ENCODE measurements at regions not wholly inside any gene's neighbourhood (a gene's known extent, or its start where the extent isn't known, plus 50 kb on each side); places are given as distances from the start of the nearest gene placed in this dataset.

DNA sequence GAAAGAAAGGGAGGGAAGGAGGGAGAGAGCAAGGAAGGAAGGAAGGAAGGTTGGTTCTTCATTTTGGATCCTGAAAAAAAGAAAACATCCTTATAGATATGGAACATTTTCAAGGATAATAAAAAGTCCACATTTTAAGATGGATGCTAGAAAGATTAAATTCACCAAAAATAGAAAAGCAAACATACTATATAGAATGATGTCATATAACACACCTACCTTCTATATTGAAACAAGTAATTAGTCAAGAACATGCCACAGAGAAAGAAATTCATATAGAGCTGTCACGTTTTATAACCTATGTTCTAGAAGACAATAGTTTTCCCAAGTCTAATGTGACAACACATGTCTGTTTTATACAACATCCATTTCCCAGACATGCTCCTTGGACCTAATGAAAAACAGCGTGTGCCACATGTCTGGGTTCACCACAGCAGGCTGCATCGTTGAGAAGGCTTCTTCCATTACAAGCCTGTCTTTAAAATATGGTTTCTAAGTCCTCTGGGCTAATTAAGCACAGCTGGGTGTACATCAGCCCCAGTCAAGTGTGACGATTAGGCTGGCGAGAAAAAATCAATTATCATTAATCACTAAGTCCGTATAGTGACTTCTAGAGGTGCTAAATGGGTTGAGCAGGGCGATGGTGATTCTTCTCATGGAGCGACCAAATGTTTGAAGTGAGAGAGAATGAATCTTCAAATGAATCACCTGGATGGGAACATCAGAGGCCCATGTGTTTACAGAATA, 301.8 kb downstream of the TLE1 start:
- no peak for DNase-seq

DNA sequence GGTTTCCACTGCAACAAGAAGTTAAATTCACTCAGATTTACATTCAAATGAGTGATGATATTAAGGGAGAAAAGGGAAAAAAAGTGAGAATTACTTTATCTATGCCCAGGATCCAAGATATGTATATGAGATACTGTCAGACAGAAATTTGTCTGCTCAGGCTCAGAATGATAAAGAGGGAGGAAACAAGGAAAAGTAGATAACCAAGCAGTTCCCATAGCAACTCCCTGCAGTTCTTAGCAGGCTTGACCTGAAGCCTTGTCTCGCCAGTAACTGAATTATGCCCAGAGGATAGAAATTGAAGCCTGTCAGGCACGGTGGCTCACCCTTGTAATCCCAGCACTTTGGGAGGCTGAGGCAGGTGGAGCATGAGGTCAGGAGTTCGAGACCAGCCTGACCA, 304.4 kb downstream of the TLE1 start:
- DNase-seq: no peak

DNA sequence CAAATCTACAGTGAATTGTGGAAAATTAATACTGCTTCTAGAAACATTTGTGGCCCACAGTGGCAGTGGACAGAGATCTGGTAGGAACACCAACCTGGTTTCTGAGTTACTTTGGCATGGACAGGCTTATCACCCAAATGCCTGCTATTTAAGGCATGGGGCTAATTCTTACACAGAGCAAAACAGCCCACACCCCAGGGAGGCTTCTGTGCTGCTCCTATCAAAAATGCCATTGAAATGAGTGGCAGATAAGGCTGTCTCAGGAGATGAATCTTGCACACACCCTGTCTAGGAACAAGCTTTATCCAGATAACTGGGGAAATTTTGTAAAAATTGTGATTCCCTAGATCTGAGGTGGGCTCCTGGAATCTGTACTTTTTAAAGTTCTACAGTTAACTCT, 307.1 kb downstream of the TLE1 start:
- DNase-seq: no peak

DNA sequence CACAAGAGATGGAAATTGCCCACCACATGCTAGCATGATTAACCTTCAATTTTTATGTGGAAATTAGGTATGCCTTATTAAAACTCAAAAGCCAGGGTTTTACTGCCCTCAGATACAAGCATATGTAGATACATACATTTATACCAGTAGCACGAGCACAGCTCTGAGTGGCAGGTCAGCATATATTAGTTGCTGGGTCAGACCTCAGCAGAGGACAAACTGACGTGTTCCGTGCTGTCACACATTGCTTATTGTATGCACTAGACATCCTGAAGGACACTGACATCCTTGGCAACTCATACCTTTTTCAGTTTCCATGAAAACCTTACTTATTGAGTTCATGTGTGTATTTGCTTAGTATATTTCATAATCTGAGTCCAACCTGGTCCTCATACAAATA, 307.7 kb downstream of the TLE1 start:
- no peak for DNase-seq

DNA sequence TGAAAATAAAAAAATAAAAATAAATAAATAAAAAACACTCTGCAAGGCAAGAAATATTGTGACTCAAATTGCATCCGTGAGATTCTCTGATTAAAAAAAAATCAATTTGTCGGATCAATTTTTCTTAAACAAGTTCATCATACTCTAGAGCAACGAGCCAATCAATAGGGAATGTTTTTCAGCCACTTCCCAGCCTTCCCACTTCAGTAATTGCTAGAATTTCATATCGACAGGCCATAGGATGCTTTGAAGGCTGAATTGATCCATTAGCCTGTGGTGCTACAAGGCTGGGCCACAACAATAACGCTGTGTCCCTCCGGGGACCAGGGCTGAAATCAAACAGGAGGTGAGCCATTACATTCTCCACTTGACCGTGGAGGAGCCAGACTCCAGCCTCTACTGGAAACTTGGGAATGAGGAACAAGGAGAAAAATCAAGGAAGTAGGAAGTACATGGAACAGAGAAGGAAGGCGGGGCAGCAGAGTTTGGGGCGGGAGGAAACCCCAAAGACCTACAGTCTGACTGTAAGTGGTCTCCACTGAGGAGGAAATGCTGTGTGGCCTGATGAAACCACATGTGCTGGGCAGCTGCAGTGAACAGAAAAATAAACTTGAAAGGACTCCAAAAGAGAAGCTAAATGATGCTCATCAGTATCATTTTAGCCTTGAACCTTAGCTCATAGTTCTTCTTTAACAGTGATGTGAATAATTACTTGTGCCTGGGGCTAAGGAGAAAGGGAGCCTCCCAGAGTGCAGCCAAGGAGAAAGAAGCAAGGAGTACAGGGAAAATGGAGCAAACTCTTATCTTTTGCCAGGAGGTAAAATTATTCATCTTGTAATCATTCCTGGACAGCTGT, 308.6 kb downstream of the TLE1 start:
- DNase-seq: no peak

DNA sequence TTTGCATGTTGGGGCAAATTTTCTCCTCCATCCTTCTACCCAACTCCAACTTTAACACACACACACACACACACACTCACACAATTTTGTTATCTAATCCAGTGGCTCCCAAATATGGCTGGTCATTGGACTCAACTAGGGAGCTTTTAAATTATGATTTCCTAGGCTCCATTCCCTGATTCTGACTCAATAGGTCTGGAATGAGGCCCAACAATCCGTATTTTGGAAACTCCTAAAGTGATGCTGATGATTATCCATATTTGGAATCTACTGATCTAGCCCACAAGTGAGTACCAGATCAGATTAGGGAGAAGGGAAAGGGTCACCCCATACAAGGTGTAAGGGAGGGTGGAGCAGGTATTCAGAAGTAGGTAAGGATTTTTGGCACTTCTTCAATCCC, 309.7 kb downstream of the TLE1 start:
- no peak for DNase-seq

DNA sequence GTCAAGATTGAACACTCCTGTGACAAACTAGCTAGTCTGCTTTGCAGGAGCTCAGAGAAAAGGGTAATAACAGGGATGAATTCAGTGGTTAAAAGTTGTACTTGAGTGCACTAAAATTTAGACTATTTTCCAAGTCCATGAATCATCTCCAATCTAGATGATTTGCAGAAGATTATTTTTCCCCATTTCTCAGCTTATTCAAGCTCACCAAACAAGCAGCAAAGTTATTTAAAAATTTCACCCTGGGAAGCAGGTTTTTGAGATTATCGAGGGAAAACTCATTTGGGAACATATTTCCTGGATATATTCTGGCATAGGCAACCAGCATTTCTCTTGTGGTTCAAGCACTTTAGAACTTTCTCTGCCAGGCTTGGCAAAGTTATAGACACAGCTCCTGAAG, 311.4 kb downstream of the TLE1 start:
- DNase-seq: no peak

DNA sequence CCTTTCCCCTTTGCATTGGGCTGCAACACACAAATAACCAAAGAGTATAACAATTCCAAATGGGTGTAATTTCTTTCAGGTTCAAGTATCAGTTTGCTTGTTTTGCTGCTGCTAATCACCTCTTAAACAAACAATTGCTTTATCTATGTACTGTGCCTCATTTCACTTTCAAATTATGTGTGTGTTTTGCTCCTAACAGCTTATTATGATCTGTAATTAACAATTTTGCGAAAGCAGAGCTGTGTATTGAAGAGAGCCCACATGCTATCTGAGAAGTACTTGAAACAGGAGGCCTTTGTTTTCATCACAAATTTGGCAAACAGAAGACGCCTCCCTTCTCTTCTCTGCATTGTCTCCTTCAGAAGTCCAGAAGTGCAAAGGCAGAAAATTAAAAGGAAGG, 312.0 kb downstream of the TLE1 start:
- DNase-seq: no peak

DNA sequence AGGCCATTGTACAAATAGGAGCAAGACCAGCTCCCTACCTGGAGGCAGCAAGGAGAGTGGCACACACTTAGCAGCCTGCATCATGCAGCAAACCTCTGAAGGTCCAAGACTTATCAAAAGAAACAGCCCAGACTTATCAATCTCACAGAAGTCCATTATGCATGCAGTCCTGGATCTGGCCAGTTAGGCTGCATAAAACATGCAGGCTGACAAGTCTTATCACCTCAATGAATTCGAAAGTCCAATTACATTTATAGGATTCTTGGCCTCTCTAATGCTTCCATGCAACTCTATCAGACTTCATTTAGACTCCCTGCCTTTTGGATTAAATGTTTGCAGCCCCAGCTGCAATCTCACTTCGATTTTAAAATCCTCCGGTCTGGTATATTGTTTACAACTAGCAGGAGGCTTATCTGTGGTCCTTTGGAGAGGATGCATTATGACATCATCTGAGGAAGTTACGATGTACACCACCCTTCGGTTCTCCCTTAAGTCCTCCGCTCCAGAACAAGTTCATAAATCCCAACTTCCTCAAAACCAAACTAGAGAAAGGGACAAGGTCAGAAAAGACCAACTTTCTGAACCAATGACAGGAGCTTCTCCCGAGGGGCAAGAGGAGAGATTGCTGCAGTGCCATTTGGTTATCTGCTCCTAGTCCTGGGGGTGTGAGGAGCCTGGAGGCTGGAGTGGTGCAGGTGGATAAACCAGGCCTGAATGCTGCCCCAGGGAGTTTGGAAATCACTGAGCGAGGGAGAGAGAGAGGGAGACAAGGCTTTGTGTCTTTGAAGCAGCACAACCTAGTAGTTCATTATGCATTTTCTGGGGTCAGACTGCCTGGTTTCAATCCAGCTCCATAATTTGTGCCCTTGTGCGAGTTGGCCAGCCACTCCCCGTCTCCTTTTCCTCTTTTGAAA, 313.9 kb downstream of the TLE1 start:
- DNase-seq: no peak

DNA sequence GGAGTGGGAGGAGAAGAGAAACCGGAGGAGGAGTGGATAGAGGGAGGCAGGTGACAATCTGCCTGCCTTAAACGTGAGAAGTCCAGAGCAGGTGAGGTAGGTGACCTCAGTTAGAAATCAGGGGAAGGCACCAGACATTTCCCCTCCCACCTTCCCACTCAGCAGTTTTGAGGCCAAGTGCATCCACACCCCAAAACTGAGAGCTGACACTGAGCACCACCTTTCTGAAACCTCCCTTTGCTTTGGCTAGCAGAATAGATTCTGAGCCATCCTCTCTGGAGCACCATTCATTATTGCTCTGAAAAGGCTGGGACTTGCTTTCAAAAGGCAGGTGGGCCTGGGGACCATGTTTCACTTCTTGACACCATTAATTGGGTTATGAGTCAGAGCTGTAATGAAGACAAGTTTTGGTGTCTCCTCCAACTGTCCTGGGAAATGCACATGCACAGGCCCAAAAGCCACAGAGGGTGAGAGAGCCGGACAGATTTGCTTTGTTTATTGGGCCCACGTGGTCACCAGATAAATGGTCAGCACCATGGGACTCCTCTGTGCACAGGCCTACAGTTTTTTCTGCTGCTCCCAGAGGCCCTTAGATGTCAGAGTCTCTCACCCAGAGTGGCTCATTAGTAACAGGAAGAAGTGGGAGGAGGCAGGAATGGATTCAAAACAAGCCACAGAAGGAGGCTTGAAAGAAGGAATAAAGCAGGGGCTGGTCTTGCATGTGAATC, 314.7 kb downstream of the TLE1 start:
- DNase-seq: no peak

DNA sequence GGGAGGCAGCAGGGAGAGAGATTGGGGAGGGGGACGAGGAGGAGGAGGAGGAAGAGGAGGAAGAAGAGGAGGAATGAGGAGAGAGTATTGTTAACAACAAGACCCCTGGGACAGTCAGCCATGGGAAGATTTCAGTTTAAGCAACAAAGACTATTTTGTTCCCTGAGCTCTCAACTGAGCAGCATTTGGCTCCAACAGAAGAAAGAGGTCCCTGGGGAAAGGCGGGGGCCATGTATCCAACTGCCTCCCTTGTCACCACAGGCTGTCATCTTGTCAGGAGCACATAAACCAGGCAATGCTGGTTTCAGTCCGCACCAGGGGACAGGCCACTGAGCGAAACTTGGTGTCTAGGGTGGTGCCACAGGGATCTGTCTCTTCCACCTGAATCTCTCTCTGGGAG, 316.1 kb downstream of the TLE1 start:
- no peak for DNase-seq

DNA sequence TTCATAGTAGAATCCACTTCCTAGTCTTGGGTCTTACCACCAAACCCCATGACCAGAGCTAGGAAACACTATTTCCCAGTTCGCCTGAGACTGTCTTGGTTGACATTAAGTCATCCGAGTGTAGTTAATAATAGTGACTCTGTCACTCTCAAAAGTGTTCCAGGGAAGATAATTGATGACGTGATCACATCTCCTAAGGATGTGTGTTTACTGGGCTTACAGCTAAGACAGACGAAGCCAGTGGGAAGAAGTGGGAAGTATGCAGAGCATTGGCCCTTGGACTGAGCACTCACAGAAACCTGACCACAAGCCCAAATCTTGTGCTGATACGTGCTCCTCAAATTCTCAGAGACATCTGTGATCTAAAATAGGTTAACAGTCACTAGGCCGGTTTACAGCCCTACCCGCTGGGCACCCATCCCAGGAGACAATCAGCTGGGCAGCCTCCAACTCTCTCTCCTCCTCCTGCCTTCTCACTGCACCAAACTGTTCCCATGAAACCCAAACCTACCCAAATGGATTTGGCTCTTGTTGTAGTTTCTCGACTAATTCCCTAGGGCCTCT, 316.6 kb downstream of the TLE1 start:
- DNase-seq: no peak

DNA sequence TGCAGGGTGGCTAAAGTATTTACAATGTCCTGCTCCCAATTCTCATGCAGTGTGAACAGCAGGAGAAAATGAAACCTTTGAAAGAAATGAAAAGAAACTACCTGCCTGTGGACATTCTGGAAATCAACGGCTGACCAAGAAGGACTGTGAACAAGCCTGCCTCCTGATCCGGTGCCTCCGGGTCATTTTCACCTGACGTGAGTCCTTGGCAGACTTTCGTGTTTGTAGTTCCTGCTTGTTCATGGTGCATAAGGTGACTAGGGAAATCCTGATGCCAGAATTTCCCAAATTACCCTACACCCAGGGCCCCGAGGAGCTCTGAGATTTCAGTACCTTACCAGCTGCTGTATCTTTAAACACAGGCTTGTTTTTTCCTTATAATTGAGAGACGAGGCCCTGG, 317.5 kb downstream of the TLE1 start:
- DNase-seq: no peak

DNA sequence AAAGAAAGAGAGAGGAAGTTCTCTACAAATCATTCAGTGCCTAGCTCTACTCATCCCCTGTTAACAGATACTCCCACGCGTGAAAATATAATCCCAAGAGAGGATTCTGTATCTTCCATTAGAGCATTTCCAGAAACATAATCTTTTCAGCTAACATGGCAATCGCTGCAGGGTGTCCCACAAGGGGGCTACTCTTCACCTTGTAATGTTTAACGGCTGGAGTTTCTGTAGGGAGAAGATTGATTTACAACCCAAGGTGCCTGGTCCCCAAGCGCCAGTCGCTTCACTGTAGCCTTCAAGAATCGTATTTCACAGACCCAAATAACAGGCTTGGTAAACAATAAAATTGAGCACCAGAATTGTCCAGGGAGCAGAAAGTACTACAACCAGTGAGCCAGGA, 318.7 kb downstream of the TLE1 start:
- DNase-seq: no peak

DNA sequence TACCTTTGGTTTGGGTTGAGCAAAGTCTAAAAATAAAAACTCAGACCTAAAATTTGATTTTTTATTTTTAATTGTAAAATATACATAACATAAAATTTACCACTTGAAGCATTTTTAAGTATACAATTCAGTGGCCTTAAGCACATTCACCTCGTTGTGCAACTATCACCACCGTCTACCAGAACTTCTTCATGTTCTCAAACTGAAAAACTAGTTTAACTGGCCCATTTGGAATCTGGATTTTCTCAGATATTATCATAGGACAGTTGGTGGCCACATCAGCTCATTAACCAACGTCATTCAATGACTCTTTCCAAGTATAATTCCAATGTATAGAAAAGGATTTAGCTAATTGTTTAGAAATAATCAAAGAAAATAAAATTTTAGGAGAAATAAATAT, 319.3 kb downstream of the TLE1 start:
- no peak for DNase-seq

DNA sequence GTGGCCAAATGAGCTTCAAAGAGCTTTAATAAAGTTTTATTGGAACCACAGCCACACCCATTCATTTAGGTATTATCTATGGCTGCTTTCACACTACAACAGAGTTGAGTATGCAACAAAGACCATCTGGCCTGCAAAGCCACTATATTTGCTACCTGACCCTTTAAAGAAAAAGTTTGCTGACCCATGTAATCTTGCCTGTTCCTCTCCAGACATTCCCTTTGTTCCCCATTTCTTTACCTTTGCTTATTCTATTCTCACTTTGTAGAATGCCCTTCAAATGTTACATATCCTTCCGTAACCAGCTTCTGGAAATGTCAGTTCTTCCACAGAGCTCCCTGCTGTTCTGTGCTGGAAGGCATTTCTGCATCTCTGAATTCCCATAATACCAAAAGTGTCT, 320.2 kb downstream of the TLE1 start:
- DNase-seq: no peak

DNA sequence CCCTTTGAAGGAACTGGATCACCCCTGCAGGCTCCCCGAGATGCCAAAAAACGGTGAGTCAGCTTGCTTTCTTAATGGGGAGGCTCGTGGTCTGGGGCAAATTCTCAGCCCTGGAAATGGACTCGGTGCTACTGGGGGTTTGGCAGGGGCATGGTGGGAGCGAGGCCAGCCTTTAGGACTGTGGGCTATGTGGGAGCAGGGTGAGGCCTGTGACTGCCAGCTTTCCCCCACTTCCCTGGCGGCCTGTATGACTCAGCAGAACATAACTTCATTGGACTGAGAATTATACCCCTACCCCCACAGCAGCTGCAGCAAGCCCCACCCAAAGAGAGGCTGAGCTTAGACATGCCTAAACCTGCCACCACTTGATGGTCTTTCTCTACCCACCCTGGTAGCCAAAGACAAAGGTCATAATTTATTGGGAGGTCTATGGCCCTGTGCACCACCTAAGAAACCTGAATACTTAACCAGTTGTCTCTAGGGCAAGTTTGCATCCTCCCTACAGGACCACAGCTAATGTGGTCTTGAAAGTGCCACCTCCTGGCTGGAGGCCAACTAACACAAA, 325.3 kb downstream of the TLE1 start:
- DNase-seq: no peak

DNA sequence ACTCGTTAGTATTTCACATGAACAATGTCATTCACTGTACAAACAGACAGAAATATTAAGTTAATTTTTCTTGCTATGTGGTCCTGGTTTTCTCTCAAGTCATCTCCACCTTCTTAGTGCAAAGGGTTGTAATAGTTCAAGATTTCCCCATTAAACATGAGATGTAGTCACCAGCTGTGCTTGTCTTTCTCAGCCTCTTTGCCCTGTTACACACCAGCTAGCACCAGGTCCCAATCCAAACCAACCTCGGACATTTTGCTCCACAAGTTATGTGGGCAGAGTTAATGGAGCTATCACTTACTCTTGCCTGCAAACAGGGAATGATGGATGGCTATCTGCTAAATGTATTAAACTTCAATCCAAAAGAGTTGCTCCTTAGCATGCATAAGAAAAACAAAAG, 328.1 kb downstream of the TLE1 start:
- no peak for DNase-seq

DNA sequence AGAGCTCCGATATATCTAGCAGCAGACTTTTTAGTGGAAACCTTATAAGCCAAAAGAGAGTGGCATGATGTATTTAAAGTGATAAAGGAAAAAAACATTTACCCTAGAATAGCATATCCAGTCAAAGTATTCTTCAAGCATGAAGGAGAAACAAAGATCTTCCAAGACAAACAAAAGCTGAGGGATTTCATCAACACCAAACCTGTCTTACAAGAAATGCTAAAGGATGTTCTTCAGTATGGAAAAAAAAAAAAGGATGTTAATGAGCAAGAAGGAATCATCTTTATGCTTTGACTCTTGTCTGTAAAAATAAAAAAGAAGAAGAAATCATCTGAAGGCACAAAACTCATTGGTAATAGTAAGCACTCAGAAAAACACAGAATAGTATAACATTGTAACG, 338.2 kb downstream of the TLE1 start:
- DNase-seq: no peak

DNA sequence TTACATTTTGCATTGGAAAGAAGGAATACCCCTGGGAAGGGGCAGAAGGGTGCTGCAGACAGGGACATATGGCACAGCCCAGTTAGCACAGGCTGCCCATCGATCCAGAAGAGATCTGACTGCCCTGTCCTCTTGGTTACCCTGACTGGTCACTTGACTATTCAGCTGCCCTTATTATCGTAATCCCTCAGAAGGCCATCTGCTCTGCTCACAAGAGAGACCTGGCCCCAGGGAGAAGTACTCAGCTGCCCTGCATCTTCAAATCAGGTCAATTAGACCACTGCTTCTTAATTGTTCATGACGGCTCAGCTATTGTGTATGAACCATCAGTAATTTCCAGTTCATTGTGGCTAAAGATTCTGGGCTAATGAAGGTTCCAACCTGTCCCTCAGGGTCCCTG, 345.0 kb downstream of the TLE1 start:
- DNase-seq: no peak

DNA sequence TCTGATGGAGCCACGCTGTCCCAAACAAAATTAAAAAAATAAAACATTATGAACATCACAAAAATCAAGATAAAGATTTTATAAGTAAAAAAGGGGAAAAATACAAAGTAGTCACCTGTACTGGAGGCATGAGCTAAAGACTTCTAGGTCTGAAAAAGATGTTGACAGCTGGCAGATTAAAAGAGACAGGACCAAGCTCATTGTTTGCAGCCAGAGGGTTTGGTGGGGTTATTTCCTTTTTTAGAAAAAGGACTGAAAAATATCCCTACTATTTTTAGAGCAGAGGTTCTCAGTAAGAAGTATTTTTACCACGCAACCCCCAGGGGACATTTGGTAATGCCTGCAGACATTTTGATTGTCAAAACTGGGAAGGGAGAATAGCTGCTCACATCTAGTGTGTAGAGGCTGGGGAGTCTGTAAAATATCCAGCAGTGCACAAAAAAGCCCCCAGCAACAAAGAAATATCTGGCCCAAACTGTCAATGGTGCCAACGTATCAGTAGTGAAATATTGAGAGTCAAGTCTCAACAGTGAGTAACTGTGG, 353.4 kb downstream of the TLE1 start:
- no peak for DNase-seq

DNA sequence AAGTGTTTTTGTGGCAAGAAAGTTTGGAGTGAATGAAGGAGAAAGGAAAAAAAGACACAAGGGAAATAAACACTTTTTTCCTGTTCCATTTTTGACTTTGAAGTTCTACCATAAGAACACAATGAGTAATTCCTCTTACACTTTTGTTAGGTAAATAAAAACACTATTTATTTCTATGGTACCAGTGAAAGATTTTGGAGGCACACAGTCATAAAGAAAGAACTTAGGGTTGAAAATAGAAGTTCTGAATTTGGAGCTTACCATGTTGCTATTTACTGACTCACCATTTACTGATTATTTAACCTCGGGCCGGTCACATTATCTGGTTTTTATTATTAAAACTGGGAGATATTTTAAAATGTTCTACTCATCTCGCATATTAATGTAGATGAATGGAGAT, 367.8 kb downstream of the TLE1 start:
- no peak for DNase-seq

Data from activated CD4-positive, alpha-beta T cell treated with anti-CD3 and anti-CD28 coated beads, Interleukin-2, amount 50 U/mL, for 4 hours (primary cell).